HCT116 (cell line): ENCODE measurements at regions not wholly inside any gene's neighbourhood (a gene's known extent, or its start where the extent isn't known, plus 50 kb on each side); places are given as distances from the start of the nearest gene placed in this dataset.

ENCODE experiments used
- ATAC-seq: fragments of 200-7000 bp; cut with Tn5 transposase; 2 replicates; pipeline ENCODE4 v1.9.1; 2020; ENCODE audit warnings: mild to moderate bottlenecking, moderate library complexity
- BruUV-seq: library from RNA; stranded (reverse); fragments of 400-500 nt; replicated peaks from 2 replicates; lab custom pipeline; 2021; lab: Mats Ljungman, UMichigan
- CTCF ChIA-PET: fragments of 300-600 bp; sonication (Branson Sonifier 250); formaldehyde crosslinking; loops from one replicate; lab custom pipeline; 2021; ENCODE audit warnings: antibody characterized with exemption; lab: Charles Lee
- POLR2A ChIA-PET: fragments of 300-600, 350-600 bp; sonication (Branson Sonifier 250); formaldehyde crosslinking; loops from one replicate; lab custom pipeline; 2021; ENCODE audit warnings: antibody characterized with exemption; lab: Charles Lee
- RAD21 ChIA-PET, 2 experiments: fragments of 300-600 bp; sonication (Branson Sonifier 250); formaldehyde crosslinking; loops; one replicate each; lab custom pipeline; 2023; ENCODE audit warnings: low total read pairs in 2 of 2; ENCODE audit not compliant: uncharacterized antibody in 2 of 2, unreplicated experiment in 2 of 2, low non-redundant PET in 1 of 2; lab: Charles Lee
- DNase-seq: peaks from one replicate; pipeline ENCODE4 v3.0.0-alpha.2; 2010; ENCODE audit warnings: low read depth, low spot score
- H2AFZ ChIP-seq: fragments of 200-600 bp; shearing (Covaris generic), sonication (generic); 2 replicates; pipeline ENCODE4 v1.6.1; 2017; ENCODE audit warnings: low read depth, mixed run types, mixed read lengths, antibody characterized with exemption, low read length; ENCODE audit not compliant: poor library complexity, severe bottlenecking
- H3K27ac ChIP-seq: 2 replicates; pipeline ENCODE4 v1.5.1; 2012; ENCODE audit warnings: low read depth, low read length
- H3K27me3 ChIP-seq: fragments of 200-600 bp; sonication (generic); 2 replicates; pipeline ENCODE4 v1.6.1; 2016; ENCODE audit warnings: mixed run types, low read length, mixed read lengths; ENCODE audit not compliant: insufficient read depth
- H3K36me3 ChIP-seq, 2 experiments: fragments of 200-500 bp in 1 of 2; fragments of 200-600 bp in 1 of 2; sonication (Bioruptor generic) in 1 of 2; sonication (generic) in 1 of 2; 2 replicates each; pipeline versions ENCODE4 v1.5.1 to v1.6.1; 2014 to 2016; ENCODE audit warnings: low read length in 2 of 2, inconsistent platforms in 1 of 2, mixed read lengths in 1 of 2, mixed run types in 1 of 2; ENCODE audit not compliant: insufficient read depth in 2 of 2, control insufficient read depth in 1 of 2
- H3K4me1 ChIP-seq, 2 experiments: fragments of 200-600 bp in 1 of 2; sonication (generic) in 1 of 2; 2 replicates each; pipeline versions ENCODE4 v1.5.1 to v1.6.1; 2012 to 2017; ENCODE audit warnings: low read length in 2 of 2, inconsistent platforms in 1 of 2, mild to moderate bottlenecking in 1 of 2, mixed read lengths in 1 of 2, mixed run types in 1 of 2, moderate library complexity in 1 of 2; ENCODE audit not compliant: insufficient read depth in 2 of 2, control insufficient read depth in 1 of 2
- H3K4me2 ChIP-seq: fragments of 200-600 bp; sonication (generic); 2 replicates; pipeline ENCODE4 v1.6.1; 2017; ENCODE audit warnings: mixed run types, low read length, mixed read lengths
- H3K4me3 ChIP-seq, 2 experiments: fragments of 200-600 bp in 1 of 2; sonication (generic) in 1 of 2; replicated peaks in 1 of 2; 2 replicates each; pipeline ENCODE4 v1.5.1; 2011 to 2016; ENCODE audit warnings: low read length in 2 of 2, control low read depth in 1 of 2, low read depth in 1 of 2, mild to moderate bottlenecking in 1 of 2, mixed read lengths in 1 of 2, mixed run types in 1 of 2
- H3K79me2 ChIP-seq: fragments of 200-600 bp; sonication (generic); 2 replicates; pipeline ENCODE4 v1.6.1; 2017; ENCODE audit warnings: mild to moderate bottlenecking, mixed run types, low read length, moderate library complexity, mixed read lengths; ENCODE audit not compliant: insufficient read depth
- H3K9ac ChIP-seq: fragments of 200-600 bp; sonication (generic); 2 replicates; pipeline ENCODE4 v1.6.1; 2016; ENCODE audit warnings: low read length, mixed read lengths
- H3K9me2 ChIP-seq: fragments of 200-600 bp; sonication (generic), shearing (Covaris generic); 2 replicates; pipeline ENCODE4 v1.6.1; 2017; ENCODE audit warnings: mixed run types, mild to moderate bottlenecking, moderate library complexity; ENCODE audit not compliant: insufficient read depth
- H3K9me3 ChIP-seq, 2 experiments: fragments of 200-500 bp in 1 of 2; fragments of 200-600 bp in 1 of 2; sonication (Bioruptor generic) in 1 of 2; sonication (generic) in 1 of 2; 2 replicates each; pipeline ENCODE4 v1.6.1; 2014 to 2017; ENCODE audit warnings: low read length in 2 of 2, mixed read lengths in 2 of 2, inconsistent platforms in 1 of 2, low read depth in 1 of 2, mild to moderate bottlenecking in 1 of 2, mixed run types in 1 of 2, moderate library complexity in 1 of 2; ENCODE audit not compliant: control insufficient read depth in 1 of 2, insufficient read depth in 1 of 2
- H4K20me1 ChIP-seq: fragments of 200-600 bp; sonication (generic), shearing (Covaris generic); 2 replicates; pipeline ENCODE4 v1.6.1; 2017; ENCODE audit warnings: mixed run types, mild to moderate bottlenecking, moderate library complexity; ENCODE audit not compliant: insufficient read depth
- ATF3 ChIP-seq: IDR thresholded peaks from 2 replicates; pipeline ENCODE4 v1.6.1; 2012
- CBX3 ChIP-seq: IDR thresholded peaks from 2 replicates; pipeline ENCODE4 v1.6.1; 2012; ENCODE audit warnings: low read depth
- CTCF ChIP-seq, 3 experiments: fragments of 200-600 bp in 1 of 3; sonication (generic) in 1 of 3; IDR thresholded peaks in 2 of 3; conservative IDR thresholded peaks in 1 of 3; 2 replicates each; pipeline ENCODE4 v1.5.1; 2012 to 2017; ENCODE audit warnings: low read depth in 2 of 3, low read length in 2 of 3, antibody characterized with exemption in 1 of 3, borderline replicate concordance in 1 of 3, control low read depth in 1 of 3, mild to moderate bottlenecking in 1 of 3, mixed read lengths in 1 of 3, mixed run types in 1 of 3, moderate library complexity in 1 of 3; ENCODE audit not compliant: insufficient read depth in 1 of 3
- EGR1 ChIP-seq: IDR thresholded peaks from 2 replicates; pipeline ENCODE4 v1.6.1; 2012; ENCODE audit warnings: low read depth
- ELF1 ChIP-seq: IDR thresholded peaks from 2 replicates; pipeline ENCODE4 v1.6.1; 2012; ENCODE audit warnings: low read depth, borderline replicate concordance
- EZH2 ChIP-seq: fragments of 200-600 bp; sonication (generic); IDR thresholded peaks from 2 replicates; pipeline ENCODE4 v1.6.1; 2017; ENCODE audit warnings: antibody characterized with exemption, mixed run types
- EZH2phosphoT487 ChIP-seq: fragments of 200-600 bp; IDR thresholded peaks from 2 replicates; pipeline ENCODE4 v1.6.1; 2018; ENCODE audit warnings: antibody characterized with exemption, borderline replicate concordance
- FOSL1 ChIP-seq: IDR thresholded peaks from 2 replicates; pipeline ENCODE4 v1.6.1; 2012; ENCODE audit warnings: low read depth
- JUND ChIP-seq: IDR thresholded peaks from 2 replicates; pipeline ENCODE4 v1.6.1; 2012
- MAX ChIP-seq: IDR thresholded peaks from 2 replicates; pipeline ENCODE4 v1.6.1; 2012
- POLR2A ChIP-seq: IDR thresholded peaks from 2 replicates; pipeline ENCODE4 v1.7.0; 2011; ENCODE audit warnings: borderline replicate concordance; ENCODE audit not compliant: insufficient read depth, insufficient read length; ENCODE audit errors: extremely low read depth
- POLR2AphosphoS5 ChIP-seq: IDR thresholded peaks from 2 replicates; pipeline ENCODE4 v1.6.1; 2011; ENCODE audit warnings: mild to moderate bottlenecking, low read depth, low read length, moderate library complexity
- RAD21 ChIP-seq: IDR thresholded peaks from 2 replicates; pipeline ENCODE4 v1.6.1; 2012; ENCODE audit warnings: low read depth, mild to moderate bottlenecking
- REST ChIP-seq: IDR thresholded peaks from 2 replicates; pipeline ENCODE4 v1.6.1; 2012; ENCODE audit warnings: low read depth
- SIN3A ChIP-seq: IDR thresholded peaks from 2 replicates; pipeline ENCODE4 v1.6.1; 2012; ENCODE audit warnings: low read depth
- SP1 ChIP-seq: IDR thresholded peaks from 2 replicates; pipeline ENCODE4 v1.6.1; 2012; ENCODE audit warnings: low read depth
- SRF ChIP-seq: IDR thresholded peaks from 2 replicates; pipeline ENCODE4 v1.6.1; 2012; ENCODE audit warnings: low read depth
- TCF7L2 ChIP-seq: IDR thresholded peaks from 2 replicates; pipeline ENCODE4 v1.7.0; 2011; ENCODE audit warnings: borderline replicate concordance, inconsistent platforms; ENCODE audit not compliant: insufficient read depth, insufficient read length; ENCODE audit errors: extremely low read depth
- YY1 ChIP-seq: IDR thresholded peaks from 2 replicates; pipeline ENCODE4 v1.6.1; 2011; ENCODE audit warnings: low read length, low read depth, moderate library complexity, mild to moderate bottlenecking; ENCODE audit not compliant: insufficient replicate concordance; ENCODE audit errors: extremely low read depth
- ZFX ChIP-seq: fragments of 450-650 bp; IDR thresholded peaks from 2 replicates; pipeline ENCODE4 v1.6.1; 2017
- ZNF274 ChIP-seq: fragments of 200-500 bp; sonication (Bioruptor generic); IDR thresholded peaks from 2 replicates; pipeline ENCODE4 v1.6.1; 2014; ENCODE audit warnings: mild to moderate bottlenecking, low read depth, low read length, inconsistent platforms
- intact Hi-C: fragments of 100-400 bp; cut with micrococcal nuclease; formaldehyde crosslinking; loops from 2 replicates; pipeline ENCODE4 v1.10.0; 2022

- TF ChIP-seq EZH2 (no peak), ELF1 (no peak), POLR2AphosphoS5 (no peak), TCF7L2 (no peak), ATF3 (no peak), ZNF274 (no peak), SRF (no peak), RAD21 (no peak)
Measured at GRCh38 chr6:121539439-121539838, 104.0 kb downstream of the GJA1 start (continued).

- POLR2A ChIA-PET, result no interaction called here
- Histone ChIP-seq H3K4me2 (no peak overlapping the region), H4K20me1 (no peaks in the 10 kb centered on the region), H3K4me3 (no peak overlapping the region), H3K9me3 (no peaks in the 10 kb centered on the region), H3K4me1 (no peaks in the 10 kb centered on the region), H3K27ac (no peak overlapping the region), H3K27me3 (no peaks in the 10 kb centered on the region), H2AFZ (no peak overlapping the region), H3K79me2 (no peaks in the 10 kb centered on the region), H3K9ac (no peak overlapping the region), H3K36me3 (no peaks in the 10 kb centered on the region), H3K9me2 (no peaks in the 10 kb centered on the region)
- CTCF ChIA-PET, result no interaction called here
- ATAC-seq (no peak), DNase-seq (no peak)
- RAD21 ChIA-PET, result no interaction called here
- intact Hi-C loops, result no loop called here
- no TSS peak for BruUV-seq
- no peak for TF ChIP-seq EZH2
- TF ChIP-seq CTCF (IDR thresholded peaks at IDR 0.05 in 2 of 3, conservative IDR thresholded peaks at IDR 0.05 in 1 of 3; ENCODE audit: borderline replicate concordance in 1 of 3, insufficient read depth in 1 of 3, low read depth in 2 of 3, low read length in 2 of 3), result no peak
- no peak for TF ChIP-seq JUND
- no peak for TF ChIP-seq EGR1
- TF ChIP-seq FOSL1, result no peak
- no peak for TF ChIP-seq SRF
- no peak for TF ChIP-seq ZNF274
- no peak for TF ChIP-seq YY1
- no peak for TF ChIP-seq SP1
- TF ChIP-seq CBX3, result no peak
- TF ChIP-seq ZFX, result no peak
- TF ChIP-seq ATF3, result no peak
- TF ChIP-seq POLR2A, result no peak
- no peak for TF ChIP-seq MAX
- TF ChIP-seq REST, result no peak
- no peak for TF ChIP-seq SIN3A
- no peak for TF ChIP-seq EZH2phosphoT487
Measured at GRCh38 chr6:121540210-121540609, 104.8 kb downstream of the GJA1 start.
